Nephron progenitor cell (in vitro differentiated cells): ENCODE measurements at regions not wholly inside any gene's neighbourhood (a gene's known extent, or its start where the extent isn't known, plus 50 kb on each side); places are given as distances from the start of the nearest gene placed in this dataset.
A peak's percentile ranks its signal among the peaks of the same experiment; 100 is the strongest.

Experiments
- DNase-seq: peaks from one replicate; pipeline ENCODE4 v3.0.0; 2021
- H3K27ac Mint-ChIP-seq: 2 replicates; pipeline ENCODE4 v1.8.0; 2021; ENCODE audit warnings: mild to moderate bottlenecking, moderate library complexity, mixed read lengths
- H3K27me3 Mint-ChIP-seq: 2 replicates; pipeline ENCODE4 v1.8.0; 2021; ENCODE audit warnings: mild to moderate bottlenecking, low read depth, mixed read lengths; ENCODE audit not compliant: poor library complexity
- H3K36me3 Mint-ChIP-seq: 2 replicates; pipeline ENCODE4 v1.8.0; 2021; ENCODE audit warnings: low read depth, mixed read lengths
- H3K4me1 Mint-ChIP-seq: 2 replicates; pipeline ENCODE4 v1.8.0; 2021; ENCODE audit warnings: mixed read lengths
- H3K4me3 Mint-ChIP-seq: 2 replicates; pipeline ENCODE4 v1.8.0; 2021; ENCODE audit warnings: mild to moderate bottlenecking, moderate library complexity, mixed read lengths
- H3K9me3 Mint-ChIP-seq: 2 replicates; pipeline ENCODE4 v1.8.0; 2021; ENCODE audit warnings: mild to moderate bottlenecking, moderate library complexity, mixed read lengths
- CTCF ChIP-seq: fragments of 200-600 bp; sonication (generic); IDR thresholded peaks from 2 replicates; pipeline ENCODE4 v1.5.0; 2021; ENCODE audit warnings: antibody characterized with exemption

DNA sequence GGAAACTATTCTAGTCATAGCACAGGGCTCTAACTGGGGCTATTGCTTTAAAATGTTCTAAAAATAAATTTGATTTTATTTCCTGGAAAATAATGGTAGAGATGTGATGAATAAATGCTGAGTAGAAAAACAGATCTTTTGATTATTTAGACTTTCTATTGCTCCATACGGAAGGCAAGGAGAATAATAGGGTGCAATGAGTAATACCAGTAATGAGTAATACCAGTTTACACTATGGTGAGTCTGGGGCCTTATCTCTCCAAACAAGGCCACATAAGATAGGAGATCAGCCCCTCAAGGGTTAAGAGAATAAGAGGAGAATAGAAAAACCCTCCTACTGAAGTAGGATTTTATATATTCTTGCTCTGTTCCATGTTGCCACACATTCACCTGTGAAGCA, 390.4 kb downstream of the KLF5 start:
- no peak for TF ChIP-seq CTCF
- H3K36me3 Mint-ChIP-seq = no peaks in the 10 kb centered on the region
- no peaks in the 10 kb centered on the region for H3K4me1 Mint-ChIP-seq

GRCh38 chr13:73440296-73440895, 381.6 kb downstream of the KLF5 start:
- H3K9me3 Mint-ChIP-seq = peaks cover 57% of the 10 kb centered on the region
- no peaks in the 10 kb centered on the region for H3K4me1 Mint-ChIP-seq
- peak; percentile 23 for DNase-seq
- TF ChIP-seq CTCF = no peak
- H3K36me3 Mint-ChIP-seq = no peaks in the 10 kb centered on the region
- H3K27ac Mint-ChIP-seq = no peak overlapping the region
- H3K27me3 Mint-ChIP-seq = no peaks in the 10 kb centered on the region
- H3K4me3 Mint-ChIP-seq = no peak overlapping the region

More for the DNA sequence above, 390.4 kb downstream of the KLF5 start:
- Mint-ChIP-seq H3K9me3 (peaks cover 10% of the 10 kb centered on the region), H3K4me3 (no peak overlapping the region), H3K27me3 (peaks cover 11% of the 10 kb centered on the region), H3K27ac (no peak overlapping the region)
- DNase-seq = no peak

DNA sequence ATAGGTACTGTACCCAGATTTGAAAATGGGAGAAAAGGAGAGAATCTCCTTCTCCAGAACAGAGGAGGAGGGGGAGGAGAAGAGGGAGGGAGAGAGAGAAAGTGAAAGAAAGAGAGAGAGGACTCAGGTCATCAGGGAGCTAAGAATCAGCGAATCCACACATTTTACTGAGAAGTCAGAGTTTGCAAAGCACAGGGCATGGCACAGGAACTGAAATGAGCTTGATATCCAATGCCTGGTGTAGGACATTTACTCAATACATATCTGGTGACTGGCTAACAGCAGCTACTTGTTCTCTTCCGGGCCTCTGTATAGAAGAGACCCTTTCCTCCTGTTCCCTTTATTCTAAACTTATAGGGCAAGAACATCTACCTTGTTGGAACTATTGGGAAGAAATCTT, 375.1 kb downstream of the KLF5 start:
- H3K4me1 Mint-ChIP-seq = no peaks in the 10 kb centered on the region
- peaks cover 18% of the 10 kb centered on the region for H3K9me3 Mint-ChIP-seq
- no peaks in the 10 kb centered on the region for H3K36me3 Mint-ChIP-seq
- H3K27ac Mint-ChIP-seq = no peak overlapping the region
- peaks cover 7% of the 10 kb centered on the region for H3K27me3 Mint-ChIP-seq
- no peak overlapping the region for H3K4me3 Mint-ChIP-seq
- no peak for DNase-seq
- TF ChIP-seq CTCF = no peak

DNA sequence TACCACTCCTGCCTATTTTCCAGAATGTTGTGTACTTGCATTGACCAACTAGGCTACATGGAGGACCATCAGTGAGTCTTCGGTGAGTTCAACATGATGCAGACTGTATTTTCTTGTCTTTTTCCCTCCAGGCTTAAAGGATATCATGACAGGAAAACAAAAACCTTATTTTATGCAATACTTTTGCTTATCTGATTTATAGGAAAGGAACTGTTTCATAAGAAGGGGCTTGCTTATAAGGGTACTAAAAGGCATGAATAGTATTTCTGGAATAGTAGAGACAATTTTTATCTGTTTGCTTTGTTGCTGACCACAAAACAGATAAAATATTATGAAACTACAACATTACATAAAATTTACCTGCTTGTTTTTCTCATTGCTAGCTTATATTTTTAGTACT, 374.7 kb downstream of the KLF5 start:
- Mint-ChIP-seq H3K27me3 (peaks cover 7% of the 10 kb centered on the region), H3K27ac (no peak overlapping the region), H3K4me1 (no peaks in the 10 kb centered on the region), H3K9me3 (peaks cover 18% of the 10 kb centered on the region), H3K4me3 (no peak overlapping the region), H3K36me3 (no peaks in the 10 kb centered on the region)
- no peak for DNase-seq
- no peak for TF ChIP-seq CTCF

DNA sequence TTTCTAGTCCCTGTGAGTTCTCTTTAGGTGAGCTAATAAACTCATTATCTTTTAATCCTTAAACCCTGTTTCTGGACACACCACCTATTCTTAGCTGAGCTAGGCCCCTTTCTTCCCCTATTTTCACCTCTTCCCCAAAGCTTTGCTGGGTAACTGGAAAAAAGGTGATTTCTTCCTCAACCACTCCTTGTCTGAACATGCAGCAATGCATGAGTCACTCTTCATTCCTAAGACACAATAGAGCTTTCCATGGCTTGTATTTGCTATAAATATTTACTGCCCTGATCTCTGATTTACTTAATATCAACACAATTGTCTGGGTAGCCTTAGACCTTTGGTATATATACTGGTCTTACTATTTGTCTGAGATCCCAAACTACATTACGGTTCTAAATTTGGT, 370.9 kb downstream of the KLF5 start:
- Mint-ChIP-seq H3K9me3 (no peaks in the 10 kb centered on the region), H3K27me3 (peaks cover 7% of the 10 kb centered on the region), H3K4me1 (no peaks in the 10 kb centered on the region), H3K27ac (no peak overlapping the region), H3K4me3 (no peak overlapping the region), H3K36me3 (no peaks in the 10 kb centered on the region)
- DNase-seq = no peak
- TF ChIP-seq CTCF = no peak

DNA sequence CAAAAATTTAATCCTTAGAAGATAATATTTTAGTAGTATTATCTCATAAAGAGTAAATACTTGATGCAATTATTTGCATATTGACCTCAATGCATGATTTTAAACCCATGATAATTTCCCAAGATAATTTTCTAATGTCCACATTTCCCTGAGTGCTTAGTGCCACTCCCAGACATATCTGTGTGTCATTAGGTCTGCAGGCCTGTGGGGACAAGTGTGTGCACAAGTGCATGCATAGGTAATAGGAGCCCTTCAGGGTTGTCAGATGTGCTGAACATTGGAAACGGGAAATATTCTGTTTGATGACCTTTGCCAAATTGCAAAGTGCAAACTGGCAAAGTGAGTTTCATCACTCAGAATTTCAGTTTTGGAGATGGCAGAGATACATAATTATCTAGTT, 369.9 kb downstream of the KLF5 start:
- no peak for DNase-seq
- H3K9me3 Mint-ChIP-seq = no peaks in the 10 kb centered on the region
- H3K27ac Mint-ChIP-seq = no peak overlapping the region
- H3K4me3 Mint-ChIP-seq = no peak overlapping the region
- H3K27me3 Mint-ChIP-seq = peaks cover under 1% of the 10 kb centered on the region
- TF ChIP-seq CTCF = no peak
- H3K4me1 Mint-ChIP-seq = no peaks in the 10 kb centered on the region
- no peaks in the 10 kb centered on the region for H3K36me3 Mint-ChIP-seq
